Subcutaneous abdominal adipose tissue (tissue), 5 donors: ENCODE measurements at regions not wholly inside any gene's neighbourhood (a gene's known extent, or its start where the extent isn't known, plus 50 kb on each side); places are given as distances from the start of the nearest gene placed in this dataset.
"Not testable (repeated sequence)": the region's sequence is repeated elsewhere in the genome, so short reads cannot be mapped to it uniquely, and the experiment has no call there.

ENCODE experiments used
- H3K27ac ChIP-seq: one replicate; pipeline ENCODE4 v1.7.0; 2013; ENCODE audit warnings: low read depth, mild to moderate bottlenecking, inconsistent platforms, low read length, moderate library complexity
- H3K27me3 ChIP-seq, 5 donors: one replicate each; pipeline ENCODE4 v1.7.0; 2013; ENCODE audit warnings: low read length in 5 of 5, inconsistent platforms in 1 of 5; ENCODE audit not compliant: control insufficient read depth in 5 of 5, insufficient read depth in 4 of 5
- H3K36me3 ChIP-seq, 5 donors: one replicate each; pipeline ENCODE4 v1.7.0; 2013; ENCODE audit warnings: low read length in 5 of 5; ENCODE audit not compliant: control insufficient read depth in 5 of 5, insufficient read depth in 5 of 5
- H3K4me1 ChIP-seq, 5 donors: one replicate each; pipeline ENCODE4 v1.7.0; 2013; ENCODE audit warnings: low read length in 5 of 5, mild to moderate bottlenecking in 3 of 5, moderate library complexity in 1 of 5; ENCODE audit not compliant: control insufficient read depth in 5 of 5, insufficient read depth in 5 of 5
- H3K4me3 ChIP-seq, 5 donors: one replicate each; pipeline ENCODE4 v1.7.0; 2013; ENCODE audit warnings: low read length in 5 of 5, low read depth in 1 of 5
- H3K9ac ChIP-seq, 5 donors: one replicate each; pipeline ENCODE4 v1.7.0; 2013; ENCODE audit warnings: low read length in 5 of 5, mild to moderate bottlenecking in 4 of 5, moderate library complexity in 3 of 5
- H3K9me3 ChIP-seq, 5 donors: one replicate each; pipeline ENCODE4 v1.7.0; 2013; ENCODE audit warnings: low read length in 5 of 5; ENCODE audit not compliant: control insufficient read depth in 5 of 5
- donor health status: healthy.
- donor health status: healthy.
- donor health status: healthy.
- donor health status: healthy.
- donor health status: healthy.

GRCh38 chr5:158511454-158511853, 588.3 kb downstream of the EBF1 start:
- H3K27ac ChIP-seq = no peak overlapping the region
- peaks cover 2 to 37% (median 21%) of the 10 kb centered on the region in 5 donors for H3K4me1 ChIP-seq
- no peak overlapping the region for H3K4me3 ChIP-seq
- H3K27me3 ChIP-seq = no peaks in the 10 kb centered on the region
- H3K36me3 ChIP-seq = no peaks in the 10 kb centered on the region
- no peak overlapping the region for H3K9ac ChIP-seq
- peaks cover 0 to 7% (median 0%) of the 10 kb centered on the region in 5 donors for H3K9me3 ChIP-seq

DNA sequence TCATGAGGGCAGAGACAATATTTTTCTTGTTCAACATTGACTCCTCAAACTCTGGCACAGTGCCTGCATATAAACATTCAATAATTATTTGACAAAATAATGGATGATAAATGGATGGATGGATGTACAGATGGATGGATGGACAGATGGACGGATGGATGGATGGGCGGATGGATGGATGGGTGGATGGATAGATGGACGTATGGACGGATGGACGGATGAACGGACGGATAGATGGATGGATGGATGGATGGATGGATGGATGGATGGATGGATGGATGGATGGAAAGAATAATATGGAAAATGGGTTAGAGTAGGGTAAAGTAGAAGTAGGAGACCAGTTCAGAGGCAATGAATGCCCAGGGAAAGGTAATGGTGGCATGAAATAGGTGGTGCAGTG, 589.2 kb downstream of the EBF1 start:
- no peak overlapping the region for H3K4me3 ChIP-seq
- peaks cover 2 to 31% (median 19%) of the 10 kb centered on the region in 5 donors for H3K4me1 ChIP-seq
- H3K9ac ChIP-seq = no peak overlapping the region
- no peaks in the 10 kb centered on the region for H3K36me3 ChIP-seq
- H3K9me3 ChIP-seq = peaks cover 0 to 14% (median 6%) of the 10 kb centered on the region in 5 donors
- H3K27me3 ChIP-seq = no peaks in the 10 kb centered on the region
- no peak overlapping the region for H3K27ac ChIP-seq

GRCh38 chr5:158506648-158507047, 593.1 kb downstream of the EBF1 start:
- Histone ChIP-seq H3K4me3 (no peak overlapping the region), H3K9me3 (peaks cover 0 to 15% (median 8%) of the 10 kb centered on the region in 5 donors), H3K9ac (no peak overlapping the region), H3K27ac (no peak overlapping the region), H3K36me3 (no peaks in the 10 kb centered on the region), H3K27me3 (no peaks in the 10 kb centered on the region), H3K4me1 (peaks cover 0 to 12% (median 0%) of the 10 kb centered on the region in 5 donors)

DNA sequence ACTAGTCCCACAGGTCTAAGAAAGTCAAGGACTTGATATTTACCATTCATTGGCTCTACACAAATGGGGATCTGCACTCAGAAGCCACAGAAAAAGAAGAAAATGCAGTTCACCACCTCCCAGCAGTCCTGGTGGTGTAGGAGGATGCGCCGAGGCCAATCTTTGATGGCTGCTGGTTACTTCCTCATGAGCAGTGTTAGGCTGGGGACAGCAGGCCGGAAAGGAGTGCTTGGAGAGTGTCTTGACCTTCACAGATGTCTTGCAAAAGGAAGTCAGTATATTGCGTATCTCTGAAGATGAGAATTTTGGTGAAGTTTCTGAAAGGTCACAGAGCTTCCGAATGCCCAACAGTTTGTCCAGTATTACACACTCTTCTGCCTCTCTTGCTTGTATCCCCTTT, 597.0 kb downstream of the EBF1 start:
- Histone ChIP-seq H3K9me3 (peaks cover 0 to 15% (median 8%) of the 10 kb centered on the region in 5 donors), H3K9ac (no peak overlapping the region), H3K27me3 (no peaks in the 10 kb centered on the region), H3K27ac (no peak overlapping the region), H3K4me3 (no peak overlapping the region), H3K4me1 (peaks cover 0 to 24% (median 14%) of the 10 kb centered on the region in 5 donors), H3K36me3 (no peaks in the 10 kb centered on the region)

- H3K9ac ChIP-seq = no peak overlapping the region
- no peaks in the 10 kb centered on the region for H3K9me3 ChIP-seq
- H3K4me1 ChIP-seq = peaks cover 0 to 24% (median 14%) of the 10 kb centered on the region in 5 donors
- H3K36me3 ChIP-seq = no peaks in the 10 kb centered on the region
- H3K27ac ChIP-seq = peak overlapping the region; percentile 6
- no peaks in the 10 kb centered on the region for H3K27me3 ChIP-seq
- no peak overlapping the region for H3K4me3 ChIP-seq
These were observed 599.8 kb downstream of the EBF1 start for GRCh38 chr5:158499892-158500418.

- Histone ChIP-seq H3K9ac (no peak overlapping the region), H3K4me1 (peaks cover 0 to 24% (median 14%) of the 10 kb centered on the region in 5 donors), H3K4me3 (no peak overlapping the region), H3K27ac (peak overlapping the region; percentile 45), H3K9me3 (no peaks in the 10 kb centered on the region), H3K27me3 (no peaks in the 10 kb centered on the region), H3K36me3 (no peaks in the 10 kb centered on the region)
These were observed 600.4 kb downstream of the EBF1 start for GRCh38 chr5:158499075-158499891.

DNA sequence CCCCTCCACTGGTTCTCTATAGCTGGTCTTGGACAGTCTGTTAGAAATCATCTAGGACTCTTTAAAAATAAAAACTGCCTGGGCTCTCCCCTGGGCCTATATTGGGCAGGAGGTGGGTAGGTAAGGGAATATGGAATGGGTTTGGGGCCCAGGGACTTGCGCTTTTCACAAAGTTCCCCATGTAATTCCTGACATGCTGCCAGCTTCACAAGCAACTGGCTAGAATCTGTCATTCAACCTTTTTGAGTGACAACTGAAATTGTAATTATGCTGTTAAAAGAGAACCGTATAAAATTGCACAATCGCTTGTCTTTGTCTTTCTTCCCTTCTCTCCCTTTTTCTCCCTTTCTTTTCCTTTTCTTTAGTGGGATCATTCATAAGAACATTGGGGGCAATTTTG, 603.1 kb downstream of the EBF1 start:
- H3K9ac ChIP-seq = no peak overlapping the region
- H3K4me1 ChIP-seq = peaks cover 0 to 17% (median 10%) of the 10 kb centered on the region in 5 donors
- no peak overlapping the region for H3K4me3 ChIP-seq
- H3K27ac ChIP-seq = no peak overlapping the region
- H3K27me3 ChIP-seq = no peaks in the 10 kb centered on the region
- H3K36me3 ChIP-seq = no peaks in the 10 kb centered on the region
- H3K9me3 ChIP-seq = no peaks in the 10 kb centered on the region

- Histone ChIP-seq H3K4me1 (peaks cover 0 to 11% (median 10%) of the 10 kb centered on the region in 5 donors), H3K9me3 (no peaks in the 10 kb centered on the region), H3K4me3 (no peak overlapping the region), H3K9ac (no peak overlapping the region), H3K36me3 (no peaks in the 10 kb centered on the region), H3K27ac (no peak overlapping the region), H3K27me3 (no peaks in the 10 kb centered on the region)
These were observed 605.2 kb downstream of the EBF1 start for GRCh38 chr5:158494541-158494940.

GRCh38 chr5:158494044-158494443, 605.7 kb downstream of the EBF1 start:
- not testable (repeated sequence) for H3K27ac ChIP-seq, H3K9ac ChIP-seq, H3K9me3 ChIP-seq, H3K36me3 ChIP-seq, H3K4me1 ChIP-seq, H3K4me3 ChIP-seq, H3K27me3 ChIP-seq

DNA sequence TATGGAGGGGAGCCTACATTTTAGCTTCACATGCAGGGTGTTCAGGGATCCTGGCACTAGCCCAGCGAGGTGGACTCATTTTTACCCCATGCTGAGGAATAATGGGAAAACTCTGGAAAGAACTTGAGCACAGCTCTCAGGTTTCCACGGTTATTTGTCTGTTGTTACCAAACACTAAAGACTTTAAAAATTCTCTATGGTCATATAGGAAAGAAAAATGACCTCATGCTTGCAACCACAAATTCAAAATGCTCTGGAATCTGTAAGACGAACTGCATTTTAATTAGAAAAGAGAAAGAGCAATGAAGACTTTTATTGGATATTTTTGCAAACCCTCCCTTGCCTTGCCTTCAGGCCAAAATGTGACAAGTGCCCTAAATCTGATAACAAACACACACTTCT, 606.9 kb downstream of the EBF1 start:
- Histone ChIP-seq H3K9ac (no peak overlapping the region), H3K4me3 (no peak overlapping the region), H3K36me3 (no peaks in the 10 kb centered on the region), H3K9me3 (no peaks in the 10 kb centered on the region), H3K27me3 (no peaks in the 10 kb centered on the region), H3K4me1 (peaks cover 0 to 6% (median 3%) of the 10 kb centered on the region in 5 donors), H3K27ac (no peak overlapping the region)
